BLaER1 (cell line): ENCODE measurements at regions not wholly inside any gene's neighbourhood (a gene's known extent, or its start where the extent isn't known, plus 50 kb on each side); places are given as distances from the start of the nearest gene placed in this dataset.
"Not testable (repeated sequence)": the region's sequence is repeated elsewhere in the genome, so short reads cannot be mapped to it uniquely, and the experiment has no call there.

Source experiments
- H3K27ac ChIP-seq: shearing (Covaris generic); formaldehyde crosslinking; 2 replicates; pipeline ENCODE4 v1.8.1; 2022
- H3K27me3 ChIP-seq: shearing (Covaris generic); formaldehyde crosslinking; 2 replicates; pipeline ENCODE4 v1.8.1; 2022
- H3K36me3 ChIP-seq: shearing (Covaris generic); formaldehyde crosslinking; 2 replicates; pipeline ENCODE4 v1.8.1; 2022
- H3K4me1 ChIP-seq: shearing (Covaris generic); formaldehyde crosslinking; 2 replicates; pipeline ENCODE4 v1.8.1; 2022
- H3K4me2 ChIP-seq: shearing (Covaris generic); formaldehyde crosslinking; 2 replicates; pipeline ENCODE4 v1.8.1; 2022
- H3K4me3 ChIP-seq: shearing (Covaris generic); formaldehyde crosslinking; 2 replicates; pipeline ENCODE4 v1.8.1; 2022
- H3K9ac ChIP-seq: shearing (Covaris generic); formaldehyde crosslinking; 2 replicates; pipeline ENCODE4 v1.8.1; 2022
- H3K9me3 ChIP-seq: shearing (Covaris generic); formaldehyde crosslinking; 2 replicates; pipeline ENCODE4 v1.8.1; 2022
- H4K20me1 ChIP-seq: shearing (Covaris generic); formaldehyde crosslinking; 2 replicates; pipeline ENCODE4 v1.8.1; 2022

DNA sequence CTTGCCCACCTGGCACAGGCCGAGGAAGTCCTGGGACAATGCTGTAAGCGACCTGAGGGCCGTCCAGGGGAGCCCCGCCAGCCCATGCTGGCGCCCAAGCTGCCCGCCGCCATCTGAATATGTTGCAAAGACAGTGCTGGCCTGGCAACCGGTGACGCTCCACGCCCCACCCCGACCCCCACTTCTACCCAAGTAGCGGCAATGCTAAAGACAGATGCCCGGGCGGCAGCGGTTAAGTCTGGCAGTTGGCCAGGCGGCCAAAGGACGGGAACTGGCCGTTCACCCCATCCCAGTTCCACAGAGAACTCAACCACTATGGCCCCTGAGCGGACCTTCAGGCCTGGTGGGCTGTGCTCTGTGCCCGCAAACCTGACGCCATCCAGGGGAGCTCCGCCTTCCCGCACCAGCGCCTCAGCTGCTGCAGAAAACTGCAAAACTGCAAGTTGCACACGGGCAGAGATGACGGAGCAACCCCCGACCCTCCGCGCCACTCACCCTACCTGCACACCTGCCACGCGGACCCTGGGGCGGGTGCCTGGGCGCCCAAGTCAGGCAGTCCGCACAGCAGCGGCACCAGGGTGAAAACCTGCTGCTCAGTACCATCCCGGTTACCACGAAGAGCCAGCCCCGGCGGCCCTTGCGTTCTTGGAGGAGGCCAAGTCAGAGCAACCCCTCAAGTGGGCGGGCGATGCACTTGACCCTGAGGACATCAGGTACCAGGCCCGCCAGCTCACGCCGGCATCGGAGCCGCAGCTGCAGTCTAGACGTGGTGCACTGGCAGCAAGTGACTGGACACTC is 667.6 kb downstream of the SPATA31A6 start:
- H3K36me3 ChIP-seq, H3K4me2 ChIP-seq, H3K9me3 ChIP-seq, H3K4me1 ChIP-seq, H3K27me3 ChIP-seq, H3K4me3 ChIP-seq, H3K27ac ChIP-seq, H4K20me1 ChIP-seq, H3K9ac ChIP-seq: not testable (repeated sequence)

DNA sequence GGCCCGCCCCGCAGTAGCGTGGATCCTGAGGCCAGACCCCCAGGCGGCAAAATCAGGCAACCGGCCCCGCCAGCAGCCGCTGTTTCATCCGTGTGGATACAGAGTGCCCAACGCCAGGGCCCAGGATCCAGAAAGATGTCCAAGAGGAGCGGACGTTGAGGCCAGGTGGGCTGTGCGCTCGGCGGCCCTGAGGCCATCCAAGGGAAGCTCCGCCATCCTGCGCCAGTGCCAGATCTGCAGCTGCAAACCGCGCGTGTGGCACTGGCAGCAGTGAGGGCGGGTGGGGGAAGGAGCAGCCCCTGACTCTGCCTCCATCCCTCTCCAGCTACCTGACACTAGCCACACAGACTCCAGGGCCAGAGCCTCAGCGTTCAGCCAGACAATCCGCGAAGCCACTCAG is 668.2 kb downstream of the SPATA31A6 start:
- not testable (repeated sequence) for H3K4me2 ChIP-seq, H3K9ac ChIP-seq, H3K36me3 ChIP-seq, H3K4me1 ChIP-seq, H3K27me3 ChIP-seq, H3K9me3 ChIP-seq, H4K20me1 ChIP-seq, H3K27ac ChIP-seq, H3K4me3 ChIP-seq

DNA sequence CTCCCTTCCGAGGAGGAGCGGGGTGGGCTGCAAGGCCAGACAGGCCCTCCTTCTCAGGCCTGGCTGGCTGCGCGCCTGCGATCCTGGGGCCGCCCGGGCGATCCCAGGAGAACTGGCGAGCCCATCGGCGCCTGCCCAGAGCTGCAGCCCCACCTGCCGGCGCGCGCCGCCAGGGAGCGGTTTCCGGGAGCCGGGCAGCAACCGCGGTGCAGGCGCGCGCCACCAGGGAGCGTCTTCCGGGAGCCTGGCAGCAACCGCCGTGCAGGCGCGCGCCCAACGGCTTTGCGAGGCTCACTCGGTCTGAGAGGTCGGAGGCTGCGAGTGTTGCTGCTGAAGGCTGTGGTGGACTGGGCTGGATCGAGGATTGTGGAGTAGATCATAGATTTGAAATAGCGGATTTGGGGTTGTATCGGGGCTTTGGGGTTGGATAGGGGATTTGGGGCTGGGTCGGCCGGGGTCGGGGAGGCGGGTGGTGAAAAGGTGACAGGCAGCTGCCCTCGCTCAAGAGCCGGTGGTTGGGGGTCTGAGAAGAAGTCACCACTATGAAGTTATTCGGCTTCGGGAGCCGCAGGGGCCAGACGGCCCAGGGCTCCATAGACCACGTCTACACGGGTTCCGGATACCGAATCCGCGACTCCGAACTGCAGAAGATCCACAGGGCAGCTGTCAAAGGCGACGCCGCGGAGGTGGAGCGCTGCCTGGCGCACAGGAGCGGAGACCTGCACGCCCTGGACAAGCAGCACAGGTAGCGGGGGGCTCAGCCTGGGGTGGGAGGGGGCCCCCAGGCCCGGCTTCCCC is 668.9 kb downstream of the SPATA31A6 start:
- not testable (repeated sequence) for H3K27ac ChIP-seq, H4K20me1 ChIP-seq, H3K27me3 ChIP-seq, H3K9me3 ChIP-seq, H3K4me1 ChIP-seq, H3K36me3 ChIP-seq, H3K4me3 ChIP-seq, H3K9ac ChIP-seq, H3K4me2 ChIP-seq

DNA sequence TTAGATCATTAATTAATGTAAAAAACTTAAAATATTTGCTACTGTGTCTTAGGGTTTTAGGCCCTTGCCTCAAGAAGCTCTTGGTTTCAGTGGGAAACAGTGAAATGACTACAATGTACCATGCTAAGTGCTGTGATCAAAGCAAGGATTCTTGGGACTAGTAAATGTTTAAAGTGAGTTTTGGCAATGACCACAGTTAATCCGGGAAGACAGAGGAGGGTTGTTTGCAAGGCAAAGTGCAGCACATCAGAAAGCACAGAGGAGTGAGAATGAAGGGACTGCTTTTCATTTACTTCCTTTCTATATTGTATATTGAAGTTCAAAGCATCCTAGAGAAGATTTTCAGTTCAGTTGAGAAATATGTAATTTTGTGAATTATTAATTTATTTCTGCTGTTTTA is 676.7 kb downstream of the SPATA31A6 start:
- not testable (repeated sequence) for H3K27me3 ChIP-seq, H3K27ac ChIP-seq, H4K20me1 ChIP-seq, H3K9ac ChIP-seq, H3K4me3 ChIP-seq, H3K9me3 ChIP-seq, H3K36me3 ChIP-seq, H3K4me2 ChIP-seq, H3K4me1 ChIP-seq

DNA sequence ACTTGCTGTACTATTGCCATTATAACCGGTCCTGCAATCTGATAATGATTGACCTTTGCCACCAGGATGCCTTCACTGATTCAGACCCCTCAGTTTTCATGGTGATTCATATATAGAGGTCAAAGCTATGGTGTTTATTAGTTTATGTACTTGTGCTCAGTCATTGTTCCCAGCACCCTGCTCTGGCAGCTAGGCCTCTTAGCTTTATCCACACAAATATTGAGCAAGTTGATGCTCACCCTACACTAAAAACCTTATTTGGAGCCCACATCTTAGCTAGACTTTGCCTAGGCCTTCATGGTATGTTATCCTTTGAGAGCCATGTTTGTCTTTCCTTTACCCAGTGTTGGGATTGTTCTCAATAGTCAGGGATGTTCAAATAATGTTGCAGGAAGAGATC is 679.0 kb downstream of the SPATA31A6 start:
- H4K20me1 ChIP-seq, H3K4me1 ChIP-seq, H3K27ac ChIP-seq: not testable (repeated sequence)

More for the DNA sequence above, 679.0 kb downstream of the SPATA31A6 start:
- not testable (repeated sequence) for H3K9me3 ChIP-seq, H3K27me3 ChIP-seq, H3K9ac ChIP-seq, H3K36me3 ChIP-seq, H3K4me3 ChIP-seq, H3K4me2 ChIP-seq
